OCI-LY7 (cell line): ENCODE measurements at regions not wholly inside any gene's neighbourhood (a gene's known extent, or its start where the extent isn't known, plus 50 kb on each side); places are given as distances from the start of the nearest gene placed in this dataset.

Experiments
- BruUV-seq: library from RNA; stranded (reverse); fragments of 400-500 nt; replicated peaks from 2 replicates; lab custom pipeline; 2021; lab: Mats Ljungman, UMichigan
- CTCF ChIA-PET: fragments of 300-600 bp; sonication (Branson Sonifier 250); formaldehyde crosslinking; loops from one replicate; lab custom pipeline; 2022; ENCODE audit warnings: antibody characterized with exemption; ENCODE audit not compliant: unreplicated experiment; lab: Charles Lee
- POLR2A ChIA-PET: fragments of 300-600 bp; sonication (Branson Sonifier 250); formaldehyde crosslinking; loops from one replicate; lab custom pipeline; 2022; ENCODE audit warnings: antibody characterized with exemption; lab: Charles Lee
- DNase-seq: peaks from one replicate; pipeline ENCODE4 v3.0.0-alpha.2; 2015; ENCODE audit warnings: low spot score
- H2AFZ ChIP-seq: fragments of 200-600 bp; sonication (generic), shearing (Covaris generic); 2 replicates; pipeline ENCODE4 v1.6.1; 2014; ENCODE audit warnings: mild to moderate bottlenecking, antibody characterized with exemption, low read length, moderate library complexity
- H3K27ac ChIP-seq: fragments of 200-600 bp; sonication (generic); 2 replicates; pipeline ENCODE4 v1.5.1; 2014; ENCODE audit warnings: mixed run types, low read depth, mild to moderate bottlenecking, moderate library complexity, low read length, inconsistent platforms; ENCODE audit not compliant: poor library complexity, severe bottlenecking
- H3K36me3 ChIP-seq: fragments of 200-600 bp; sonication (generic); 2 replicates; pipeline ENCODE4 v1.6.1; 2014; ENCODE audit warnings: mild to moderate bottlenecking, antibody characterized with exemption, low read length, moderate library complexity, mixed read lengths; ENCODE audit not compliant: insufficient read depth
- H3K4me1 ChIP-seq: fragments of 200-600 bp; sonication (generic); 2 replicates; pipeline ENCODE4 v1.5.1; 2014; ENCODE audit warnings: mild to moderate bottlenecking, low read length; ENCODE audit not compliant: insufficient read depth, poor library complexity, severe bottlenecking
- H3K4me2 ChIP-seq: fragments of 200-600 bp; sonication (generic); 2 replicates; pipeline ENCODE4 v1.6.1; 2014; ENCODE audit warnings: mild to moderate bottlenecking, low read length
- H3K4me3 ChIP-seq: fragments of 200-600 bp; sonication (generic); 2 replicates; pipeline ENCODE4 v1.5.1; 2014; ENCODE audit warnings: mild to moderate bottlenecking, low read depth, low read length; ENCODE audit not compliant: poor library complexity, severe bottlenecking
- H3K79me2 ChIP-seq: fragments of 200-600 bp; sonication (generic); 2 replicates; pipeline ENCODE4 v1.6.1; 2016; ENCODE audit warnings: low read depth, mild to moderate bottlenecking, low read length, moderate library complexity, mixed read lengths; ENCODE audit not compliant: insufficient read depth
- H3K9me2 ChIP-seq: fragments of 200-600 bp; sonication (generic); 2 replicates; pipeline ENCODE4 v1.6.1; 2016; ENCODE audit warnings: mild to moderate bottlenecking, low read length, mixed read lengths; ENCODE audit not compliant: insufficient read depth
- H3K9me3 ChIP-seq: fragments of 200-600 bp; sonication (generic); 2 replicates; pipeline ENCODE4 v1.6.1; 2014; ENCODE audit warnings: mild to moderate bottlenecking, mixed run types, low read length, mixed read lengths
- H4K20me1 ChIP-seq: fragments of 200-600 bp; sonication (generic); 2 replicates; pipeline ENCODE4 v1.6.1; 2014; ENCODE audit warnings: mild to moderate bottlenecking, antibody characterized with exemption, low read length, moderate library complexity, mixed read lengths; ENCODE audit not compliant: insufficient read depth
- CTCF ChIP-seq: fragments of 200-600 bp; sonication (generic); conservative IDR thresholded peaks from 2 replicates; pipeline ENCODE4 v1.5.1; 2014; ENCODE audit warnings: mild to moderate bottlenecking, antibody characterized with exemption, low read length, moderate library complexity, mixed read lengths
- EZH2phosphoT487 ChIP-seq: fragments of 200-600 bp; sonication (generic); IDR thresholded peaks from 2 replicates; pipeline ENCODE4 v1.6.1; 2018; ENCODE audit warnings: low read depth, borderline replicate concordance, mild to moderate bottlenecking, mixed run types, antibody characterized with exemption, low read length, moderate library complexity, mixed read lengths
- intact Hi-C: fragments of 100-400 bp; cut with micrococcal nuclease; formaldehyde crosslinking; loops from one replicate; pipeline ENCODE4 v1.10.0; 2022; ENCODE audit not compliant: unreplicated experiment

GRCh38 chr6:21383450-21384085, 210.0 kb upstream of the SOX4 start:
- DNase-seq: no peak
- no peak overlapping the region for H3K4me2 ChIP-seq
- CTCF ChIA-PET: no interaction called here

GRCh38 chr6:21384216-21384615, 209.3 kb upstream of the SOX4 start:
- Histone ChIP-seq H3K4me2 (no peak overlapping the region), H4K20me1 (no peaks in the 10 kb centered on the region), H3K4me1 (no peaks in the 10 kb centered on the region), H3K27ac (no peak overlapping the region), H3K79me2 (no peaks in the 10 kb centered on the region), H2AFZ (no peak overlapping the region), H3K9me2 (no peaks in the 10 kb centered on the region), H3K4me3 (no peak overlapping the region), H3K9me3 (no peaks in the 10 kb centered on the region), H3K36me3 (no peaks in the 10 kb centered on the region)
- intact Hi-C loops: no loop called here
- POLR2A ChIA-PET: no interaction called here
- TF ChIP-seq CTCF (no peak), EZH2phosphoT487 (no peak)
- no TSS peak for BruUV-seq
- no peak for DNase-seq
- CTCF ChIA-PET: no interaction called here

More at GRCh38 chr6:21383450-21384085, 210.0 kb upstream of the SOX4 start:
- no peaks in the 10 kb centered on the region for H3K79me2 ChIP-seq
- no peaks in the 10 kb centered on the region for H3K4me1 ChIP-seq
- intact Hi-C loops: no loop called here
- H4K20me1 ChIP-seq: no peaks in the 10 kb centered on the region
- H2AFZ ChIP-seq: no peak overlapping the region
- no peaks in the 10 kb centered on the region for H3K36me3 ChIP-seq
- no peak overlapping the region for H3K4me3 ChIP-seq
- H3K27ac ChIP-seq: no peak overlapping the region
- no peaks in the 10 kb centered on the region for H3K9me2 ChIP-seq
- POLR2A ChIA-PET: interaction anchor here (0.6 kb wide), 1 partner anchor 909 kb away, joined by 3 read pairs; no protein-coding TSS in a partner anchor
- TF ChIP-seq CTCF (no peak), EZH2phosphoT487 (no peak)
- H3K9me3 ChIP-seq: no peaks in the 10 kb centered on the region
- BruUV-seq: no TSS peak

- ChIA-PET POLR2A (no interaction called here), CTCF (no interaction called here)
- no peak overlapping the region for H3K4me2 ChIP-seq
- no TSS peak for BruUV-seq
- H3K9me3 ChIP-seq: no peaks in the 10 kb centered on the region
- H3K36me3 ChIP-seq: no peaks in the 10 kb centered on the region
- H3K4me1 ChIP-seq: no peaks in the 10 kb centered on the region
- H3K4me3 ChIP-seq: no peak overlapping the region
- TF ChIP-seq EZH2phosphoT487 (no peak), CTCF (no peak)
- DNase-seq: no peak
- intact Hi-C loops: no loop called here
- H3K9me2 ChIP-seq: no peaks in the 10 kb centered on the region
- H3K79me2 ChIP-seq: no peaks in the 10 kb centered on the region
- no peaks in the 10 kb centered on the region for H4K20me1 ChIP-seq
- H3K27ac ChIP-seq: no peak overlapping the region
- no peak overlapping the region for H2AFZ ChIP-seq
These were observed 206.8 kb upstream of the SOX4 start for GRCh38 chr6:21386744-21387143.
